Activated CD8-positive, alpha-beta memory T cell treated with anti-CD3 and anti-CD28 coated beads for 4 hours (primary cell): ENCODE measurements at regions not wholly inside any gene's neighbourhood (a gene's known extent, or its start where the extent isn't known, plus 50 kb on each side); places are given as distances from the start of the nearest gene placed in this dataset.

Experiments
- DNase-seq, 2 donors: peaks; one replicate each; pipeline ENCODE4 v3.0.0-alpha.2; 2020; ENCODE audit warnings: low read depth in 2 of 2

GRCh38 chr4:13316354-13316753 lies 167.8 kb downstream of the RAB28 start:
- no peak for DNase-seq

- no peak for DNase-seq
Observed at GRCh38 chr4:13313856-13314255, 170.3 kb downstream of the RAB28 start.

GRCh38 chr4:13312264-13312663 lies 171.9 kb downstream of the RAB28 start:
- no peak for DNase-seq

GRCh38 chr4:13309751-13310150 lies 174.4 kb downstream of the RAB28 start:
- DNase-seq: no peak

GRCh38 chr4:13306356-13306755 lies 177.8 kb downstream of the RAB28 start:
- DNase-seq: no peak

GRCh38 chr4:13302876-13303275 lies 181.3 kb downstream of the RAB28 start:
- no peak for DNase-seq

GRCh38 chr4:13299343-13299742 lies 184.8 kb downstream of the RAB28 start:
- DNase-seq: no peak

GRCh38 chr4:13298655-13299054 lies 185.5 kb downstream of the RAB28 start:
- no peak for DNase-seq

GRCh38 chr4:13296986-13297385 lies 187.2 kb downstream of the RAB28 start:
- DNase-seq: no peak

- no peak for DNase-seq
Observed at GRCh38 chr4:13294961-13295605, 189.1 kb downstream of the RAB28 start.

- DNase-seq: no peak
Observed at GRCh38 chr4:13292372-13292771, 191.8 kb downstream of the RAB28 start.

- no peak for DNase-seq
Observed at GRCh38 chr4:13289391-13289790, 194.7 kb downstream of the RAB28 start.

GRCh38 chr4:13285336-13285735 lies 198.8 kb downstream of the RAB28 start:
- no peak for DNase-seq

- DNase-seq: no peak
Observed at GRCh38 chr4:13284932-13285331, 199.2 kb downstream of the RAB28 start.

- DNase-seq: no peak
Observed at GRCh38 chr4:13276357-13276756, 207.8 kb downstream of the RAB28 start.

- no peak for DNase-seq
Observed at GRCh38 chr4:13268703-13269102, 215.4 kb downstream of the RAB28 start.

GRCh38 chr4:13268165-13268564 lies 216.0 kb downstream of the RAB28 start:
- no peak for DNase-seq

GRCh38 chr4:13267091-13267490 lies 217.0 kb downstream of the RAB28 start:
- DNase-seq: no peak

GRCh38 chr4:13266687-13267086 lies 217.5 kb downstream of the RAB28 start:
- DNase-seq: no peak

GRCh38 chr4:13263967-13264525 lies 220.1 kb downstream of the RAB28 start:
- no peak for DNase-seq

GRCh38 chr4:13262816-13263215 lies 221.3 kb downstream of the RAB28 start:
- DNase-seq: no peak

GRCh38 chr4:13261486-13262257 lies 222.5 kb downstream of the RAB28 start:
- DNase-seq: no peak

GRCh38 chr4:13260513-13260912 lies 223.6 kb downstream of the RAB28 start:
- DNase-seq: no peak
